Right ventricle myocardium superior (tissue), 1 donor: ENCODE measurements at regions not wholly inside any gene's neighbourhood (a gene's known extent, or its start where the extent isn't known, plus 50 kb on each side); places are given as distances from the start of the nearest gene placed in this dataset.

Source experiments
- ATAC-seq: fragments of 200-7000 bp; cut with Tn5 transposase; one replicate; pipeline ENCODE4 v1.9.1; 2020; ENCODE audit warnings: mild to moderate bottlenecking; ENCODE audit not compliant: poor library complexity
- DNase-seq: peaks from one replicate; pipeline ENCODE4 v3.0.0-alpha.2; 2020
- intact Hi-C: fragments of 100-400 bp; cut with DNase I; formaldehyde crosslinking; loops from one replicate; pipeline ENCODE4 v1.11.2; 2022
- donor health status: DM: no; HTN: yes; CAD: no; lungs with severe emphysema.

- DNase-seq (no peak), ATAC-seq (no peak)
- intact Hi-C loops: no loop called here
Measured at GRCh38 chr4:136573460-136573859, 958.8 kb downstream of the PCDH18 start.

GRCh38 chr4:136571315-136571714 is 961.0 kb downstream of the PCDH18 start:
- DNase-seq: no peak
- no peak for ATAC-seq

DNA sequence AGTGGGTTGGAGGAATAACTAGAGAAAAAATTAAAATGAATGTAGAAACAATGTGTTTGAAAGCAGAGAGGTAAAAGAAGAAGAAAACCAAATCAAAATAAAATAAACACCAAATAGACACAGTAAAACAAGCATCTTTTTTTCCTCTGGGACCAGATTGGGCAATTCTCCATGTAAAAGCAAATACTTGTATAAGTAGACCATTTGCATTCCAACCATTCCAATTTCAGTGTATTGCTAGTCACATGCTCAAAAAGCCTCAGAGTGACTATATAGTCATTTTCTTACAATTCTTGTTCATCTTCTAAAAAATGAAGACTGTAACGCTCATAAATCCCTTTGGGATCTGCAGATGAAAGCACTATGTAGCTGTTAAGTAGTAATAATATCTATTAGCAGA is 969.5 kb downstream of the PCDH18 start:
- intact Hi-C loops: no loop called here
- no peak for DNase-seq
- ATAC-seq: no peak

More at GRCh38 chr4:136571315-136571714, 961.0 kb downstream of the PCDH18 start:
- intact Hi-C loops: no loop called here

- intact Hi-C loops: no loop called here
- ATAC-seq (no peak), DNase-seq (no peak)
Measured at GRCh38 chr4:136558940-136559494, 973.3 kb downstream of the PCDH18 start.

- DNase-seq (no peak), ATAC-seq (no peak)
- intact Hi-C loops: no loop called here
Measured at GRCh38 chr4:136557396-136557795, 974.9 kb downstream of the PCDH18 start.

DNA sequence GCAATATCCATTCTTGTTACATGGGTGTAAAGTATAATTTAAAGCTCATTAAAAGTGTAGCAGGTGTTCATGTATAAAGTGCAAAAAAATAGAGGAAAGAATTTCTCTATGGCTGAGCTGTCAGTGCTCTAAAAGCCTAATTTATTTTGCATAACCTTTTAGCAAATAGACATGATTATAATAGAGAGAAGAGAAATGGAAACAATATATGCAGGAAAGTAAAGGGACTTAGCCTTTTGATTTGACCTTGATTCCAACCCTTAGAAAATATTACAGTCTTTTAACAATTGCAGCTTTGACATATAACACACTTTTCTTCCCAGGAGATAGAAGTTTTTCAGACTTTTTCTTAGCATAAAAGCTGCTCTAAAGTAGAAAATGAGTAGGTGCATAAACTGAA is 978.3 kb downstream of the PCDH18 start:
- intact Hi-C loops: no loop called here
- no peak for DNase-seq
- ATAC-seq: no peak

DNA sequence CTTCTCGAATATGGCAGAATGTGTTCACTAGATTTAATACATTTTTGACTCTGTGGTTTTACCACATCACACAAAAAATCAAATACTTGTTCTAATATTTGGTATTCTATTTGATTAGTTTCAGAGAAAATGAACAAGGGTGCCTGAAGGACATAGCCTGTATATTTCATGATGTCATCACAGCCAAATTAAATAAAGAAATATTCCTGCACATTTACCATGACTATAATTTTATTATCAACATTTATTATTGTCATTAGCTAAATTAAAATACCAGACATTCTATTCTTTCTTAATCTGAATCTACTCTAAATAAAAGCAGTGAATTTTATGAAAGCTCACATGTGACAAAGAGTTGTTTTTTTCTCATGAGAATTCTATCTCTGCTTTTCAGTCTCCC is 980.5 kb downstream of the PCDH18 start:
- intact Hi-C loops: no loop called here
- DNase-seq (no peak), ATAC-seq (no peak)

DNA sequence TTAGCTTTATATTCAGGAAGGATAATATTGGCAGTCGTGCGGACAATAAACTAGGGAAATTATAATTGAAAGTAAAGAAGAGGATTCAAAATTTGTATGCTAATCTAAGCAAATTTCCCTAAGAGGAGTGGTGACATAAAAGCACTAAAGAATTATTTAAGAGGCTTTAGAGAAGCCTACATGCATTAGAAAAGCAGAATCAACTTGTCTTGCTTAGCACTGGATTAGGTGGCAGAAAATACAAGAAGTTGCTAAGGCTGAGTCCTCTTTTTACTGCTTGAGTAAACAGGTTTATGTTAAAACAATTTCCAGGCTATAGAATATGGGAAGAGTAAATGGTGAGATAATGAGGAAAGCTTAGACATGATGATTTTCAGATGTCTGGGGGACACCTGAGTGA is 991.5 kb downstream of the PCDH18 start:
- intact Hi-C loops: no loop called here

DNA sequence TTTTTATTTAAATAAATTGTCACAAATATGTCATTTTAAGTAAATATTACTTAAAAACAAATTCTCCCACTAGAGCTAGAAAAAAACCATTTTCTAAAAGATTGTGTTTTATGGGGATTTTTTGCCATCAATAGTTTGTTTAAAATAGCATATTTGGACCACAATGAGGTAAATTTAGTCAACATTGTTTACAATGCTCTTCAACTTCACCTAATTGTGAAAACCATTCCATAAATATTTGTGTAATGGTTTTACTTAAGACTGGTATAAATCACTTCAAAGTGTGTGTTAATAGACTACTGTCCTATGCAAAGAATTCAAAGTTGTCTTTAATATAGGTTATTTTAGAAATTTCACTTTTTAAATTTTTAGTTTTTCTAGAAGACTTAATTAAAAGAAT is 1004.2 kb downstream of the PCDH18 start:
- no peak for DNase-seq
- no peak for ATAC-seq
- intact Hi-C loops: no loop called here

More for the DNA sequence above, 991.5 kb downstream of the PCDH18 start:
- ATAC-seq (no peak), DNase-seq (no peak)

- intact Hi-C loops: no loop called here
- ATAC-seq (no peak), DNase-seq (no peak)
Measured at GRCh38 chr4:136526517-136526916, 1005.8 kb downstream of the PCDH18 start.

DNA sequence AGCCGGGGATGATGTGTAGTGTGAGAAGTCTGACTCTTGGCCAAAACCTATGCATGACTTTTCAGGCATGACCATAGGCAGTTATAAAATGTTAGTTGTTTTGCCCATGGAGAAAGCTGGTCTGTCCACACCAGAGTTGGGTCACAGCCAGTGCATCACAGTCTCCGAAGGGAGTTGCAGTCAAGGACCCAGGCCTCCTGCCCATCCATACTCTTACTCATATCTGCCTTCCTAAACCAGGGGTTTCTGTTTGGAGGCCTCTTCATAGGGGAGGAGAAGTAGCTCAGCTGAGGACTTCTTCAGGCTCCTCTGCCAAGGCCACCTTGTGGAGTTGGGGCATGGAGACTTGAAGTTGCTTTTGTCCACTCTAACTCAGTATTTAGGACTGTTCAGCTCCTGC is 1008.3 kb downstream of the PCDH18 start:
- intact Hi-C loops: no loop called here
- no peak for ATAC-seq

DNA sequence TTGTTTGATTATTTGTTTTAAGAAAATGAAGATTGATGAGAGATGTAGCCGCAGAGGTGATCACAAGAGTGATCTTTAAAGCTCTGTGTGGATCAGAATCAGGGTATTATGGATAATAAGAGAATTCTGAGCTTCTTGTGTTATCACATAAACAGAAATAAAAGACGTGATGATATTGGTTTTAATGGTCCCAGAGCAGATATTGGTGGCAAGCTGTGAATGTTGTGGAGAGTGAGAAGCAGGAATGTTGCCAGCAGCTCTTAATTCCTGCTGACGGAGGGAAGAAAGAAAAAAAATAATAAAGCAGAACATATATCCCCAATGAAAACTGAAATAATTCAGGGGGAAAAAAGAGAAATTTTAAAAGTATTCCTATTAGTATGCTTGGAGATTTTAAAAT is 1015.9 kb downstream of the PCDH18 start:
- ATAC-seq (no peak), DNase-seq (no peak)
- intact Hi-C loops: no loop called here

More for the DNA sequence above, 1008.3 kb downstream of the PCDH18 start:
- no peak for DNase-seq

- intact Hi-C loops: no loop called here
- no peak for DNase-seq
- ATAC-seq: no peak
Measured at GRCh38 chr4:136505020-136505419, 1027.3 kb downstream of the PCDH18 start.

GRCh38 chr4:136495851-136496250 is 1036.4 kb downstream of the PCDH18 start:
- intact Hi-C loops: no loop called here
- no peak for DNase-seq
- no peak for ATAC-seq

GRCh38 chr4:136495076-136495475 is 1037.2 kb downstream of the PCDH18 start:
- DNase-seq (no peak), ATAC-seq (no peak)
- intact Hi-C loops: no loop called here

DNA sequence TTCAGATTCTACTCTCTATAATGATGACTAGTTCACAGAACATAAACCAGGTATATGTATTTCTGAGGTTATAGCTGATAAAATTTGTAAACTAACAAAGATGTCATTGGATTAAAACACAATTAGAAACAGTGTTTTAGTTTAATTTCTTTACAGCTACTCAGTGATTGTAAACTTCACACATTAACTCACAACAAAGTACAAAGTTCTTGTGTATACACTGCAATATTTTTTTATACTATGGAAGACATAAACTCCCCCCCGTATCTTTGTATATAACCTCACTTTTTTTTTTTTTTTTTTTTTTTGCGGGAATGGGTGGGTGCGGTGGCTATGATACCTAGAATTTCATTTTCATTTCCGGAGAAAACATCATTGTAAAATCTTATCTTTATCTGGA is 1043.2 kb downstream of the PCDH18 start:
- no peak for ATAC-seq
- no peak for DNase-seq
- intact Hi-C loops: no loop called here

DNA sequence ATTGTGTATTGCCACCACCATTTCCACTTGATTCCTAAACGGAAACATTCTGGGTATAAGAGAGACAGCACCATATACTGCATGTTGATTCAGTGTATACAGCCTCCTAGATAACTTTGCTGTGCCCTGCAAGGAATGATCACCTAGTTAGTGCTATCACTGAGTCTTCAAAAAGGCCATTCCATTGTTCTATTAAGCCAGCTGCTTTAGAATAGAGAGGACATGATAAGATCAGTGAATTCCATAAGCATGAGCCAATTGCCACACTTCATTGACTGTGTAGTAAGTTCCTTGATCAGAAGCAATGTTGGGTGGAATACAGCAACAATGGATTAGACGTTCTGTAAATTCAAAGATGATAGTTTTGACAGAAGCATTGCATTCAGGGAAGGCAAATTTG is 1047.3 kb downstream of the PCDH18 start:
- no peak for ATAC-seq
- DNase-seq: no peak
- intact Hi-C loops: no loop called here

GRCh38 chr4:136476753-136477152 is 1055.5 kb downstream of the PCDH18 start:
- intact Hi-C loops: no loop called here
- DNase-seq (no peak), ATAC-seq (no peak)

- intact Hi-C loops: no loop called here
- no peak for DNase-seq
- no peak for ATAC-seq
Measured at GRCh38 chr4:136471051-136471450, 1061.2 kb downstream of the PCDH18 start.

DNA sequence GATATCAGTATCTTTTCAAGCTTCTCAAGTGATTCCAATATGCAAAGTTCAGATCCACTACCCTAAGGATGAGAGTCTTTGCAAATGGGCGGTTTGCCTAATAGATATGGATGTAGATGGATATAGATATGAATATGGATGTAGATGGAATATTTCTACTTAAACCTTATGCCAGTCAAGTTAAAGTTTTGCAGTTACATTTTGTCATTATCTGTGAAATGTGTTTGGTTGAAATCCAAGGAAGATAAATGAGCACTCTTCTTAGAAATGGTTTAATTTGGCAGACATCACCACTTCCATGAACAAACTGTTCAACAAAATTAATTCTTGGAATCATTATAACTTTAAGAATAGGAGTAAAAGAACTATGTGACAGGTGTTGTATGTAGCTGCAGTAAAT is 1066.6 kb downstream of the PCDH18 start:
- intact Hi-C loops: no loop called here
- ATAC-seq (no peak), DNase-seq (no peak)

DNA sequence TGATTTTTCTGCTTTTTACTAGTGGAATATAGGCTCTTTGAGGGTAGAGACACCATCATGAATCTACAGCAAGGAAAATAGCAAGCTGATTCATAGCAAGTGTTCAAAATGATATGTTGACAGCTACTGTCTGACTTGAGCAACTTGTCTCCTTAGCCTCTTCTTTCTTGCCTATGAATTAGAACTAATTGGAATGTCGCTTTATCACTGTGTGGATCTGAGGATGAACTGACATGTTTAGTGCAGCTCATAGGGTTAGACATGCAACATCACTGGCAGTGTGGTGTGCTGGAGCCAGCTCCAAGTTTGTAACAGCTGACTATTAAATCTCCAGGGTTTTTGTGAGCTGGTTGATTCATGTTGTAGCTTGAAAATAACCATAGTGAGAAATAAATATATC is 1068.4 kb downstream of the PCDH18 start:
- ATAC-seq (no peak), DNase-seq (no peak)
- intact Hi-C loops: no loop called here
